MM.1S (cell line): ENCODE measurements at regions not wholly inside any gene's neighbourhood (a gene's known extent, or its start where the extent isn't known, plus 50 kb on each side); places are given as distances from the start of the nearest gene placed in this dataset.
"Not testable (repeated sequence)": the region's sequence is repeated elsewhere in the genome, so short reads cannot be mapped to it uniquely, and the experiment has no call there.

Source experiments
- DNase-seq: peaks from one replicate; pipeline ENCODE4 v3.0.0-alpha.2; 2015
- H2AFZ ChIP-seq: fragments of 300-600 bp; sonication (generic); 2 replicates; pipeline ENCODE4 v1.6.0; 2016; ENCODE audit warnings: antibody characterized with exemption, low read length
- H3F3A ChIP-seq: fragments of 300-600 bp; sonication (generic); 2 replicates; pipeline ENCODE4 v1.6.1; 2016; ENCODE audit warnings: mild to moderate bottlenecking, antibody characterized with exemption, low read length, moderate library complexity, mixed read lengths; ENCODE audit not compliant: insufficient read depth
- H3K27ac ChIP-seq: fragments of 300-600 bp; sonication (generic); 2 replicates; pipeline ENCODE4 v1.5.1; 2016; ENCODE audit warnings: mild to moderate bottlenecking, low read length
- H3K27me3 ChIP-seq: fragments of 300-600 bp; sonication (generic); replicated peaks from 2 replicates; pipeline ENCODE4 v1.6.0; 2016; ENCODE audit warnings: low read length; ENCODE audit not compliant: insufficient read depth
- H3K36me3 ChIP-seq: fragments of 300-600 bp; sonication (generic); replicated peaks from 2 replicates; pipeline ENCODE4 v1.6.1; 2016; ENCODE audit warnings: mild to moderate bottlenecking, low read length, mixed read lengths; ENCODE audit not compliant: insufficient read depth
- H3K4me1 ChIP-seq: fragments of 300-600 bp; sonication (generic); 2 replicates; pipeline ENCODE4 v1.6.1; 2016; ENCODE audit warnings: low read length, mixed read lengths
- H3K4me2 ChIP-seq: fragments of 300-600 bp; sonication (generic); 2 replicates; pipeline ENCODE4 v1.6.0; 2016; ENCODE audit warnings: low read depth, low read length
- H3K4me3 ChIP-seq: fragments of 300-600 bp; sonication (generic); 2 replicates; pipeline ENCODE4 v1.5.1; 2016; ENCODE audit warnings: low read length, mixed read lengths
- H3K79me2 ChIP-seq: fragments of 300-600 bp; sonication (generic); 2 replicates; pipeline ENCODE4 v1.6.1; 2016; ENCODE audit warnings: mixed run types, low read length, mixed read lengths
- H3K9ac ChIP-seq: fragments of 300-600 bp; sonication (generic); 2 replicates; pipeline ENCODE4 v1.6.1; 2016; ENCODE audit warnings: low read length, mixed read lengths
- H3K9me2 ChIP-seq: fragments of 300-600 bp; sonication (generic); replicated peaks from 2 replicates; pipeline ENCODE4 v1.6.1; 2016; ENCODE audit warnings: mild to moderate bottlenecking, low read length, mixed read lengths; ENCODE audit not compliant: insufficient read depth
- H3K9me3 ChIP-seq: fragments of 300-600 bp; sonication (generic); replicated peaks from 2 replicates; pipeline ENCODE4 v1.6.1; 2016; ENCODE audit warnings: mild to moderate bottlenecking, low read length, mixed read lengths; ENCODE audit not compliant: insufficient read depth
- H4K20me1 ChIP-seq: fragments of 300-600 bp; sonication (generic); 2 replicates; pipeline ENCODE4 v1.6.1; 2016; ENCODE audit warnings: mild to moderate bottlenecking, low read length, moderate library complexity, mixed read lengths; ENCODE audit not compliant: insufficient read depth

DNA sequence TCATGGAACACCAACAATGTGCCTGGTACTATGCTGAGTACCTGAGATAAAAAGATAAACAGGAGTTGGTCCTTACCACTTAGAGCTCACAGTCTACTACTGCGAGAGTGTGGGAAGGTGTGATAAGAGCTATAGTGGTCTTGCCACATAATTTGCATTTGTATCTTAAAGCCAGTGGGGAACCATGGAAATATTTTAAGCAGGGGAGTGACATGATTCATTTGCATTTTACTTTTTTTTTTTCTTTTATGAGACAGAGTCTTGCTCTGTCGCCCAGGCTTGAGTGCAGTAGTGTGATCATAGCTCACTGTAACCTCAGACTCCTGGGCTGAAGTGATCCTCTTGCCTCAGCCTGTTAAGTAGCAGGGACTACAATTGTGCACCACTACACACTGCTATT lies 54.2 kb upstream of the FAM72C start:
- H3K27me3 ChIP-seq, H3K9me2 ChIP-seq, H3K36me3 ChIP-seq, H3F3A ChIP-seq, H3K4me1 ChIP-seq, H3K79me2 ChIP-seq, DNase-seq, H3K9ac ChIP-seq, H4K20me1 ChIP-seq, H3K4me2 ChIP-seq, H2AFZ ChIP-seq, H3K4me3 ChIP-seq, H3K9me3 ChIP-seq, H3K27ac ChIP-seq: not testable (repeated sequence)

DNA sequence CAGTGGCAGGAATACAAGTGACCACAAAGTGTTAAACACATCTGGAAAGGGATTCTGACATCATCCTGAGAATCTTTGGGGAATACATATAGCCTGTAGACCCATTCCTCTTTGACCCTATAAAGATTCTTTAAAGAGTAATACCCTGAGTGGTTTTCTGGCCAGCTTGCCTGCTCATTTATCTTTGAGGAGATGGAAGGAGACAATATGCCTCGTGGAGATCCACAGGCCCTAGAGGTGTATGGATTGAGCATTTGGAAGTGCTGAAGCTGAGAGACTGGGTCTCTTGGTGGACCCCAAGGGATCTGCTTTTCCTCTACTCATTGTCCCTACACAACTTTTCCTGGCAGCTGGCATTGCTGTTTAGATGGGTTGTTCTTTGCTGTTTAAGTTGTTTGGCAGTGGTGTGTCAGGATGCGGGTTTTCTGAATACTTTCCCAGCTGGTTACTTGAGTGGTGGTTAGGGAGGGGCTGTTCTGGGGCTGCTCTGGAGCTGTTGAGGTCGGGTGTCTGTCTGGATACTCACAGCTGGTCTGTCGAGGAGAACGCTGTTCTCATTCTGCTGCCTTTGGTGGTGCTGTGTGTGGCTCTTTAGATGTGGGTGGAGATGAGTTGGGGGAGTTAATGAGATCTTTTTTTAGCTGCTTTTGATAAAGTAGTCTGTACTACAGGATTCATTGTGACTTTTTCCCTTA lies 50.1 kb upstream of the FAM72C start:
- not testable (repeated sequence) for H2AFZ ChIP-seq, H3K36me3 ChIP-seq, H3F3A ChIP-seq, H3K9me2 ChIP-seq, H4K20me1 ChIP-seq, H3K9ac ChIP-seq, DNase-seq, H3K4me2 ChIP-seq, H3K9me3 ChIP-seq, H3K4me1 ChIP-seq, H3K27me3 ChIP-seq, H3K4me3 ChIP-seq, H3K79me2 ChIP-seq, H3K27ac ChIP-seq
